SKM-1 treated with dmso at 0.1 percent for 144 hours (cell line): ENCODE measurements at regions not wholly inside any gene's neighbourhood (a gene's known extent, or its start where the extent isn't known, plus 50 kb on each side); places are given as distances from the start of the nearest gene placed in this dataset.
"Not testable (repeated sequence)": the region's sequence is repeated elsewhere in the genome, so short reads cannot be mapped to it uniquely, and the experiment has no call there.

ENCODE experiments used
- DNase-seq: peaks from one replicate; lab custom pipeline; 2025; ENCODE audit not compliant: unreplicated experiment; lab: John Stamatoyannopoulos, UW

- no peak for DNase-seq
Observed at GRCh38 chr3:145326666-145327065, 834.3 kb downstream of the PLOD2 start.

- DNase-seq = not testable (repeated sequence)
Observed at GRCh38 chr3:145333427-145333826, 827.6 kb downstream of the PLOD2 start.

- no peak for DNase-seq
Observed at GRCh38 chr3:145333931-145334330, 827.1 kb downstream of the PLOD2 start.

- no peak for DNase-seq
Observed at GRCh38 chr3:145355206-145355605, 805.8 kb downstream of the PLOD2 start.

- no peak for DNase-seq
Observed at GRCh38 chr3:145357453-145357852, 803.5 kb downstream of the PLOD2 start.

- DNase-seq = no peak
Observed at GRCh38 chr3:145359040-145359439, 801.9 kb downstream of the PLOD2 start.

GRCh38 chr3:145368748-145369147 is 792.2 kb downstream of the PLOD2 start:
- no peak for DNase-seq

GRCh38 chr3:145370870-145371269 is 790.1 kb downstream of the PLOD2 start:
- no peak for DNase-seq

- DNase-seq = no peak
Observed at GRCh38 chr3:145377301-145377700, 783.7 kb downstream of the PLOD2 start.

- DNase-seq = no peak
Observed at GRCh38 chr3:145383416-145383815, 777.6 kb downstream of the PLOD2 start.

GRCh38 chr3:145384307-145384706 is 776.7 kb downstream of the PLOD2 start:
- DNase-seq = no peak

GRCh38 chr3:145387211-145387610 is 773.8 kb downstream of the PLOD2 start:
- no peak for DNase-seq

GRCh38 chr3:145395421-145395820 is 765.6 kb downstream of the PLOD2 start:
- no peak for DNase-seq

GRCh38 chr3:145411605-145412004 is 749.4 kb downstream of the PLOD2 start:
- no peak for DNase-seq

GRCh38 chr3:145417678-145418077 is 743.3 kb downstream of the PLOD2 start:
- no peak for DNase-seq

GRCh38 chr3:145422556-145422955 is 738.4 kb downstream of the PLOD2 start:
- no peak for DNase-seq

- no peak for DNase-seq
Observed at GRCh38 chr3:145427355-145427754, 733.6 kb downstream of the PLOD2 start.

- no peak for DNase-seq
Observed at GRCh38 chr3:145429546-145429945, 731.4 kb downstream of the PLOD2 start.

GRCh38 chr3:145448436-145448835 is 712.5 kb downstream of the PLOD2 start:
- DNase-seq = no peak

GRCh38 chr3:145450018-145450682 is 710.8 kb downstream of the PLOD2 start:
- DNase-seq = no peak

- no peak for DNase-seq
Observed at GRCh38 chr3:145457825-145458552, 703.0 kb downstream of the PLOD2 start.

- DNase-seq = not testable (repeated sequence)
Observed at GRCh38 chr3:145459681-145460080, 701.3 kb downstream of the PLOD2 start.

GRCh38 chr3:145471976-145472375 is 689.0 kb downstream of the PLOD2 start:
- DNase-seq = no peak
